T47D (cell line): ENCODE measurements at regions not wholly inside any gene's neighbourhood (a gene's known extent, or its start where the extent isn't known, plus 50 kb on each side); places are given as distances from the start of the nearest gene placed in this dataset.

Source experiments
- DNase-seq, 2 experiments: peaks; one replicate each; pipeline versions ENCODE4 v3.0.0 to v3.0.0-alpha.2; 2011 to 2012; ENCODE audit warnings: low read depth in 1 of 2, low spot score in 1 of 2
- JUND ChIP-seq: IDR thresholded peaks from 2 replicates; pipeline ENCODE4 v1.6.1; 2012; ENCODE audit warnings: low read depth
- in situ Hi-C: cut with HindIII; loops from 2 replicates; pipeline ENCODE4 v1.10.0; 2016; ENCODE audit warnings: low sequenced_read_pairs, low pct_unique_long_range_greater_than_20kb

- TF ChIP-seq JUND, result no peak
- no peak for DNase-seq
- in situ Hi-C loops, result no loop called here
These were observed 123.0 kb downstream of the HAO1 start for GRCh38 chr20:7817286-7817685.

DNA sequence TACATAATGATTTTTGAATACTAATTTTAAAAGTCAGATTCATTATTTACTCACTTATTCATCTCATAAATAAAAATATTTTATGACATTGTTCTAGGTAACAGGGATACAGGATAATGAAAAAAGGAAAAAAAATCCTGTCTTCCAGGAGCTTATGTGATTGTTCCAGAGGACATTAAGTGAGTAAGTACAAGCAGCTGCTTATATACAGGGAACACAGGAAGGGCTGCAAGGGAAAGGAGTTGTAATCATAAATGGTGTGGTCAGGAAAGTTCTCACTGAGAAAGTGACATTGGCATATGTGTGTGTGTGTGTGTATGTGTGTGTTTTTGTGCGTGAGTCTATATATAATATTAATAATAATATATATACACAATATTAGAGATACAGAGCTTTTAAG, 121.8 kb downstream of the HAO1 start:
- TF ChIP-seq JUND, result no peak

DNA sequence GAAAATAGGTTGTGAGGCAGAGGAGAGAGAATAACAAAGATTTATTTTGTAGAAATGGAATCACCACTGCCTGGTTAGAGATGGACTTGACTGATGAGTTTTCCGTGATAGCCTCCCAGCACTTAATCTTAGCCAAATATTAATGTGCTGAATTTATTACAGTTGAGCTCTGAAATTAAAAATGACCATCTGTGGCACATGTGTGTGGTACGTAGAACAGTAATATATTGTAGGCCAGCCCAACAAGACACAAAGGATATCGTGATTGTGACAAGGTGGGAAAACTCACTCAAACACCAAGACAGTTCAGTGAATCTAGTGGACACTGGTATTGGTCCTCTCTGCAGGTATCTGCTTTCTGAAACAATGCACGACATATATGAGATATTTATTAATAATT, 119.4 kb downstream of the HAO1 start:
- in situ Hi-C loops, result no loop called here
- no peak for DNase-seq
- TF ChIP-seq JUND, result no peak

More for the DNA sequence above, 121.8 kb downstream of the HAO1 start:
- in situ Hi-C loops, result no loop called here
- no peak for DNase-seq

DNA sequence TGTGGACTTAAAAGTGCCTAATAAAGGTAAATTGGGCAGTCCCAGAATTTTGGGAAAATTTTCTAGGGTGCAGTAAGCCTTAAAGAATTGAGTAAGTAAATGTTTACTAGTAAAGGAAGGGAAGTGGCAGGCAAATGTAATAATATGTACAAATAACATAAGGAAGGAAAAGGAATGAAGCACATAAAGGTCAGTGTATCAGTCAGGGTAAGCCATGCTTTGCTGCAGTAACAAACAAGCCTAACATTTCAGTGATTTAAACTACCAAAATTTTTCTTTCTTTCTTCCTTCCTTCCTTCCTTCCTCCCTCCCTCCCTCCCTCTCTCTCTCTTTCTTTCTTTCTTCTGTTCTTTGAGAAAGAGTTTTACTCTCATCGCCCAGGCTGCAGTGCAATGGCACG, 117.5 kb downstream of the HAO1 start:
- DNase-seq, result no peak
- in situ Hi-C loops, result no loop called here
- no peak for TF ChIP-seq JUND

DNA sequence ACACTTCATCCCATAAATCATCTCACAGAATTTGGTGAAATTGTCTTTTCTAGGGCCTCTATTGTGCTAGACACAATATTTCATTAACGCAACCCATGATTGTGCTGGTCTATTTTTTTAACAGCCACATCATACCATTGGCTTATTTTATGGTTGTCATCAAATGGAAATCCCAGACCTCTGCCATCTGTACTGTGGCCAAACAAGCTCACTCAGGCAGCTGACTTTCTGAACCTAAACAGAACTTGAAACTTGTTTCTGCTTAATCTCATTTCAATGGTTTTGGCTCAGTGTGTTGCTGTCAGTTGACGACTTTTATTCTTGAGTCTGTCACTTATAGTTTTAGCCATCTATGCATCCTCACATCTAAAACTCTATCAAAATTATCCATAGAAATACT, 111.8 kb downstream of the HAO1 start:
- TF ChIP-seq JUND, result no peak
- DNase-seq, result no peak
- in situ Hi-C loops, result no loop called here

GRCh38 chr20:7829031-7829430, 111.2 kb downstream of the HAO1 start:
- no peak for TF ChIP-seq JUND
- no peak for DNase-seq
- in situ Hi-C loops, result no loop called here

- TF ChIP-seq JUND, result no peak
- in situ Hi-C loops, result no loop called here
- DNase-seq, result no peak
These were observed 110.5 kb downstream of the HAO1 start for GRCh38 chr20:7829776-7830175.
